Colonic mucosa (tissue), 4 donors: ENCODE measurements at regions not wholly inside any gene's neighbourhood (a gene's known extent, or its start where the extent isn't known, plus 50 kb on each side); places are given as distances from the start of the nearest gene placed in this dataset.

Experiments
- DNase-seq: peaks from one replicate; pipeline ENCODE4 v3.0.0-alpha.2; 2020
- H3K27ac ChIP-seq: fragments of 200-600 bp; one replicate; pipeline ENCODE4 v1.8.0; 2021
- H3K27me3 ChIP-seq: fragments of 200-600 bp; one replicate; pipeline ENCODE4 v1.8.0; 2021
- H3K36me3 ChIP-seq: fragments of 200-600 bp; one replicate; pipeline ENCODE4 v1.8.0; 2021
- H3K4me1 ChIP-seq: fragments of 200-600 bp; one replicate; pipeline ENCODE4 v1.8.0; 2021; ENCODE audit warnings: mild to moderate bottlenecking
- H3K4me3 ChIP-seq: fragments of 200-600 bp; one replicate; pipeline ENCODE4 v1.8.0; 2021
- H3K9ac ChIP-seq, 2 donors: one replicate each; pipeline ENCODE4 v1.7.0; 2013; ENCODE audit warnings: control low read depth in 2 of 2, low read depth in 2 of 2, low read length in 2 of 2
- H3K9me3 ChIP-seq: fragments of 200-600 bp; one replicate; pipeline ENCODE4 v1.8.0; 2021
- CTCF ChIP-seq: fragments of 200-600 bp; IDR thresholded peaks from one replicate; pipeline ENCODE4 v1.8.0; 2022; ENCODE audit warnings: antibody characterized with exemption, mild to moderate bottlenecking
- intact Hi-C: fragments of 100-400 bp; cut with DNase I; formaldehyde crosslinking; loops from one replicate; pipeline ENCODE4 v1.14.1; 2022
- donor health status: healthy.
- donor health status: DM: no; HTN: no; CAD: no.
- donor health status: DM: no; HTN: no; CAD: no.

GRCh38 chr2:38178556-38179419, 102.8 kb upstream of the CYP1B1 start:
- intact Hi-C loops = no loop called here
- Histone ChIP-seq H3K4me3 (no peak overlapping the region), H3K27me3 (no peaks in the 10 kb centered on the region), H3K4me1 (peaks cover 9% of the 10 kb centered on the region), H3K27ac (no peak overlapping the region), H3K9me3 (no peaks in the 10 kb centered on the region), H3K9ac (no peak overlapping the region), H3K36me3 (no peaks in the 10 kb centered on the region)
- no peak for TF ChIP-seq CTCF
- DNase-seq = no peak

GRCh38 chr2:38178119-38178518, 102.2 kb upstream of the CYP1B1 start:
- Histone ChIP-seq H3K4me1 (peaks cover 9% of the 10 kb centered on the region), H3K9ac (no peak overlapping the region), H3K27me3 (no peaks in the 10 kb centered on the region), H3K36me3 (no peaks in the 10 kb centered on the region), H3K9me3 (no peaks in the 10 kb centered on the region), H3K27ac (no peak overlapping the region), H3K4me3 (no peak overlapping the region)
- TF ChIP-seq CTCF = no peak
- no peak for DNase-seq
- intact Hi-C loops = no loop called here

- Histone ChIP-seq H3K27ac (no peak overlapping the region), H3K27me3 (no peaks in the 10 kb centered on the region), H3K4me1 (no peaks in the 10 kb centered on the region), H3K36me3 (no peaks in the 10 kb centered on the region), H3K4me3 (no peak overlapping the region), H3K9me3 (no peaks in the 10 kb centered on the region), H3K9ac (no peak overlapping the region)
- TF ChIP-seq CTCF = no peak
- no peak for DNase-seq
- intact Hi-C loops = no loop called here
These were observed 100.7 kb upstream of the CYP1B1 start for GRCh38 chr2:38176619-38177021.

GRCh38 chr2:38174646-38175423, 98.9 kb upstream of the CYP1B1 start:
- intact Hi-C loops = no loop called here
- Histone ChIP-seq H3K27ac (no peak overlapping the region), H3K4me1 (no peaks in the 10 kb centered on the region)

GRCh38 chr2:38174131-38174530, 98.2 kb upstream of the CYP1B1 start:
- H3K4me1 ChIP-seq = no peaks in the 10 kb centered on the region
- H3K27me3 ChIP-seq = no peaks in the 10 kb centered on the region
- TF ChIP-seq CTCF = no peak
- no peaks in the 10 kb centered on the region for H3K36me3 ChIP-seq
- H3K9me3 ChIP-seq = no peaks in the 10 kb centered on the region
- no peak overlapping the region for H3K9ac ChIP-seq
- H3K4me3 ChIP-seq = no peak overlapping the region
- intact Hi-C loops = no loop called here
- no peak overlapping the region for H3K27ac ChIP-seq
- DNase-seq = no peak

More at GRCh38 chr2:38174646-38175423, 98.9 kb upstream of the CYP1B1 start:
- no peak overlapping the region for H3K4me3 ChIP-seq
- no peaks in the 10 kb centered on the region for H3K27me3 ChIP-seq
- DNase-seq = no peak
- no peaks in the 10 kb centered on the region for H3K36me3 ChIP-seq
- no peaks in the 10 kb centered on the region for H3K9me3 ChIP-seq
- TF ChIP-seq CTCF = no peak
- no peak overlapping the region for H3K9ac ChIP-seq
